Colon (tissue), 2 donors: ENCODE measurements at regions not wholly inside any gene's neighbourhood (a gene's known extent, or its start where the extent isn't known, plus 50 kb on each side); places are given as distances from the start of the nearest gene placed in this dataset.

Experiments used
- FAIRE-seq: peaks from 2 replicates; lab custom pipeline; 2012; peaks lifted over from hg19 to GRCh38; lab: Jason Lieb, UNC
- donor health status: control.
- donor health status: control.

DNA sequence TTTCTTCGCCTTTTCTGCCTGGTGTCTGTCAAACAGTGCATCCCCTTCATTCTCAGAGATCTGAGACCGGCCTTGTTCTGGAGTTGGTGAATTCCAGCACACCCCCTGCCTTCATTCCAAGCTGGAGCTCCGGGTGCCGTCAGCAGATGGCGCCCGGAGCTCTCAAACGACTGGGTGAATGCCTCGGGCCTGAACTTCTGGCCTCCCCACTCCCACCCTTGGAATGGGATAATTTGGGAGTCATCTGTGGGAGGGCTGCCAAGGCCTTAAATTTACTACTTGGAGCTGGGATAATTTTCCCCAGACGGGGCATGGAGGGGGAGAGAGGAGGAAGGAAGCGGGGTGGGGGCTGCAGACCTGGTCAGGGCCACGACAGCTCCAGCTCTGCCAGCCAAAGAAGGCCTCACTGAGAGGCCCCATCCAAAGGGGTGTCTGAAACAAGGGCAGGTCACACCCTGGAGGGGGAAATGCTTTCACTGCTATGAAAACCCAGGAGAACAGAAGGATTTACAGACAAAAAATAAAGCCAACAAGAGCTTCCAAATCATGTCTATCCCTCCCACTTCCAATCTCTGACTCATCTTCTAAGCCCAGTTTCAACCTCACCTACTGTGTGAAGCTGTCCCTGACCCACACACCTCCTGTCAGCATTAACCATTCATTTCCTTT lies 187.9 kb downstream of the OPA1 start:
- no peak for FAIRE-seq

- no peak for FAIRE-seq
These were observed 189.3 kb downstream of the OPA1 start for GRCh38 chr3:193782276-193782647.

DNA sequence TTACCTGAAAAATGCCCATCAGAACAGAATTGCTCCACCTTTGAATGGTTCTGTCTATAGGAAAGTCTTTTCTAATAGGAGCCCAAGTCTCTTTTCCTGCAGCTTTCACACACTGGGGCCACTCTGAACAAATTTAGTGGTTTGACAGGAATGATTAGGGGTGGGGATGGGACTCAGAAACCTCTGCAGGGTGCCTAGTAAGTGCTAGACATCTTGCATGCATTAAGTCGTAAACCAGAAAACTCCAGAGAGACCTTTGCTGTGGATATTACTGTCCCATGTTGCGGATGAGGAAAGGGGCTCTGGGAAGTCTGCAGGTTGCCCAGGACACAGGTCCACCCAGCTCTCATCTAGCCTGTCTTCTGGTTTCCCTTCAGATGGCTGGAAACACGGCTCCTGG lies 189.7 kb downstream of the OPA1 start:
- no peak for FAIRE-seq

GRCh38 chr3:193783166-193783896 lies 190.3 kb downstream of the OPA1 start:
- no peak for FAIRE-seq

- FAIRE-seq, result no peak
These were observed 191.8 kb downstream of the OPA1 start for GRCh38 chr3:193784822-193785221.

GRCh38 chr3:193787496-193787870 lies 194.5 kb downstream of the OPA1 start:
- no peak for FAIRE-seq

DNA sequence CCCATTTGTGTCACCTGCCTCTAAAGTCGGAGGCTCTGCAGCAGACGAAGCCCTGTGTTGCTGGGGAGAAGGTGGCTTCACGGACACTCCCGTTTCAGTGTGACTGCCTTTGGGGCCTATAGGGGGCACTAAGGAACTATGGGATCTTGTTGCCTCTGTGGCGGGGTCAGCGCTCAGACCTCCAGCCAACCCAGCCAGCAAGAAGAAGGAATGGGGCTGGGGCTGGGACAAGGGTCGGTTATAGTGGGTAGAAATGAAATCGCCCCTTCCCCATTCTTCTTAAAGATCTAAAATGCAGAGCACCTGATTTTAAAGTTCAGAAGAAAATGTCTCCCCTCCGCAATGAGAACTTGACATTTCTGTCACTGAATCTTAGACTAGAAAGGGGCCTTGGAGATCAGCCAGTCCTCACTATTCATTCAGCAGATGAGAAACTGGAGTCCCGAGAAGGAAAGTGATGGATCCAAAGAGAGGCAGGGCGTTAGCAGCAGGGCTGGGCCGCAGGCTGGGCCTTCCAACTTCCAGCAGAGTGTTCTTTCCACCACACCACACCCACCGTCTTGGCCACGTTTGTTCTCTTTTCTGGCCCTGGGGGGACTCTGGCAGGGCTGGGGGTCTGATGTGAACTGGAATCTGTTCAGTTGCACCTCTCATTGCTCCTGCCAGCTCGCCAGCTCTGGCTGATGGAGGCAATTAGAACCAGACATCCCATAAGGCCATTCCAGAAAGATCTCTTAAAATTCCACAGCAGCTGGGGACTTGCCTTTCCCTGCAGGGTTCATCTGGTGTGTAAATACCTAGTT lies 195.4 kb downstream of the OPA1 start:
- no peak for FAIRE-seq

DNA sequence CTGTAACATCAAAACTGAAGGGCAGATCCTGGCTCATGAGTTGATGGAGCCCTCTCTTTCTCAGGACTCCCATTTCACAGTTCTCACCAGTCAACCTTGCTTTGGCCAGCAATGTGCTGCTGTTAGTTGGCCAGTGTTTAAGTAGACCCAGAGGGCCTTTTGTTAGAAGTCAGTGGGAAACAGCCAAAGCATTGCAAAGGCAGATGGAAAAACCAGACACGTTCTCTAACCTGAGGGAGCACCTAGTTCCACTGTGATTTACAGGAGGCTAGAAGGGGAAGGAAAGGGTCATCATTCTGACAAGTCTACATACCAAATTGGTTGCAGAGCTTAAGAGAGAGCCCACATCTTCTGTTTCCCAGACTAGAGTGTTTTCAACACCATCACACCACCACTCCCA lies 196.4 kb downstream of the OPA1 start:
- no peak for FAIRE-seq

DNA sequence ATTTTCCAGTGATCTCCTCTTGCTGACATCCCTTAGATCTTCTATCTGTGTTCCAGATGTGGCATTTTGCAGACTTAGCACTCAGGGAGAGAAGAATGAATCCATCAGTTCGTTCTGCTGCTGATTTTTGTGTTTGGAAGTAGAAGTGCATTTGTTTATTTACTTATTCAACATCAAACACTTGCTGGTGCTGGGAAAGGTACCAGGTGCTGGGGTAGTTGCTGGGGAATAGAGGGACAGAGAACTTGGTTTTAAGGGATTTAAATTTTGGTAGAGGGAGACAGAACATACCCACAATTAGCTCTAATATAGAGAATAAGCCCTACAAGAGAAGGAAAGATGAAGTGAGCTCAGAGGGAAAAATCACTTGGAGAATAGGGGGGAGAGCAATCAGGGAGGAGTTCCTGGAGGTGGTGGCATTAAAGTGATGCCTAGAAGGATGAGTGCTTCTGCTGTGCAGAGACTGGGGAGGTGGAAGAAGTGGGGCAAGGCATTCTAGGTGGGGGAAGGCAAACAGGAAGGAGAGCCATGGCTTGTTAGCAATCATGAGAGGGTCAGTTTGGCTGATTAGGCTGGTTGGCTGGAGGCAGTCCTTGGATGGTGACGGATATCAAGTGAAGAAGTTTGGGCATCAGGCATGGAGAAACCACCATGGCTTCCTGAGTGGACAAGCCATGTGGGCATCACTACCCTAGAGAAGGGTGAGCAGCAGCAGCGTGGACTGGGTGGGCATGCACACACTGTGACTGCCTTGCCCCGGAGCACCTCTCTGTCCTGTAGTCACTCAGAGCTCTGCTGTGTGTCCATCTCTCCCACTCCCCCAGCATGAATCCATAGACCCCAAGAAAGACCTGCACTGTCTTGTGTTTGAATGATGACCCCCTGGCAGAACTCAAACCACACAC lies 197.3 kb downstream of the OPA1 start:
- FAIRE-seq, result no peak

DNA sequence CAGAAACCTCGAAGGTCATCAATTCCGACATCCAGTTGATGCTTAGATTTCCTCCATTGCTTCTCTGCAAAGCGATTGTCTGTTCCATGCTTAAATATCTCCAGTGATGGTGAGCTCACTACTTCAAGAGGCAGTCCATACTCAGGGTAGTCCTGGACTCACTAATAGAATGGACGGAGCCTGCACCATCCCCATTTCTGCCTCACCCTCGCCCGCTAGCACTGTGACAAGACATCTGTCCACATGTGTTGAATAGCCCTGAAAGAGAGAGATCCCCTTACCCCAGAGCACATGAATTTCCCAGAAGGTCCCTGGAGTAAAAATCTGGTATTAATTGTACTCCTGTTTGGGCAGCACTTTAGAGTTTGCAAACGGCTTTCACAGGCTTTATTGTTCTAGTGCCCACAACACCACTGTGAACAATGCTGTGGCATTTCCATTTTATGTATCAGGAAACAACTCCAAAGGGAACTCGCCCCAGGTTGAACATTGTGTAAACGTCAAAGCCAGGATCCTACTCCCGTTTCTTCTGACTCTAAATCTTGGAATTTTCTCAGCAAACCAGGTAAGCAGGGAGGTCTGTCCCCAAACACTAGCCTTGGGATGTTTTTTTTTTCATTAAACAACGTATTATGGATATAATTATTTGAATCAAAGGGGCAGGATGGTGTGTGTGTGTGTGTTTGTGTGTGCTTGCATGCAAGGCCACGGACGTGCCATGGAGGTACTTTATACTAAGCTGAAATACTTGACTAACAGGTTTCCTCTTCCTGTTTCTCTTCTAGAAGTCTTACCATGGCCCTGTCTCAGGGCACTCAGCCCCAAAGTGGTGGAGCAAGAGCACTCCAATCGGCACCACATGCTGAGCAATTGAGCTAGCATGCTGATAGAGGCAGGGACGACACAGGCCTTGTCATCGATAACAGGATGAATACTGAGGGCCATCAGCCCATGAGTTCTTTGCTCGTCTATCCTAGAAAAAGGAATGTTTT lies 198.3 kb downstream of the OPA1 start:
- no peak for FAIRE-seq

- FAIRE-seq, result no peak
These were observed 200.1 kb downstream of the OPA1 start for GRCh38 chr3:193793123-193793522.

DNA sequence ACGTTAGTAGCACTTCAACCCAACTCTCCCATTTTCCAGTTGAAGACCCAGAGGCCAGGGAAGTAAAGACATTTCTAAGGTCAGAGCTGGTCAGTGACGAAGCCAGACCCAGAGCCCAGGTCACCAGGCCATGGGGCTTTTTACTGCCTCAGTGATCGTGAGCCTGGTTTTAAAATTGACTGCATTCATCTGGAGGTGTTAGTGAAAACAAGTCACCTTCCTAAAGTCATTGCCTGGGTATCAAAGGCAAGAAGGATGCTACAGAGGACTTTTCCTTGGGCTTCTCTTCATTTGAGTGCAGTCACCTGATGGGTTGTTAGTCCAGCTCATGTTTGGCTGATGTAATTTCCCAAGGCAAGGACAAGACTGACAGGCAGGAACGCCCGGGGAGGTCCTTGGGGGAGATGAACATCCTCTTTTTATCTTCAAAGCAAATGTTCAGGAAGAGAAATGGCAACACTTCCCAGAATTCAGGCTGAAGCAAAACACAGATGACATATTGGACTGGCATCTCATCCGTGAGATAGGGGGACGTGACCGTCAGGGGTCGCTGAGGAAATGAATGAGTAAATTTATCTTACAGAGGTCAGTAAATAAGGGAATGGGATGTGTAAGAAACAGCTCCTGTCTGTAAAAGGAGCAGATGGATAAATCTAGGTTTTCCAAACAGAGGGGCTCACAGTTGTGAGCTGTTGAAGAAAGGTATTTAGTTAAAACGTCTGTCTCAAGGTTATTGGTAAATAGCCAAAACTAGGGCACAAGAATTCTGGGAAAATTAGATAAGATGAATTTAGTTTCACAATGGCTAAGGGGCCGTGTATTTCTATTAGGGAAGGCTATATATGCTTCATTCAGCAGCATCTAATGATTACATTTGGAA lies 201.2 kb downstream of the OPA1 start:
- FAIRE-seq, result no peak

DNA sequence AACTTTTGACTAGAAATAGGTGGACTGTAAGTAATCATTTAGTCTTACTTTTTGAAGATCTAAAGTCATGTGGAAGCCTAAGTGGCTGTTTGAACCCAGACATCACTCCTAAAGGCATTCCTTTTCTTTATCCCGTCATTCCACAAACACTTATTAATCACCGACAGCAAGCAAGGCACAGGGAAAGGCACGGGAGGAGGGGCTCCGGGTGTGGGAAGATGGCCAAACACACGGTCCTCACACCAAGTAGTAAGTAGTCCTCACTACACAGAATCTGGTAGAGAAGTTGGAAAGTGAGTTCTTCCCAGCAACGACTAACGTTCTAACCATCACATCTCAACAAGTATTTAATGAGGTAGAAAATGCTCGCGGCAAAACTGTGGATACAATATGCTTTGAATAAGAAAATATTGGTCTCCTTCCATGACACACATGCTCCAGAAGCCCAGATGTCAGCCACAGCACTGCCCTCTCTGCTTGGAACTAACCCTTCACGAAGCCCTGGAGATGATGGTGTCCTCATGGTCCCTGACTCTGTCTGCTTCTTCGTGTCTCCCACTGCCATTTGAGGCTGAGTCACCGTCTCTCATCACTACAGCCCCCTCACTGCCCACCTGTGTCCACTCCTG lies 202.2 kb downstream of the OPA1 start:
- FAIRE-seq, result no peak

DNA sequence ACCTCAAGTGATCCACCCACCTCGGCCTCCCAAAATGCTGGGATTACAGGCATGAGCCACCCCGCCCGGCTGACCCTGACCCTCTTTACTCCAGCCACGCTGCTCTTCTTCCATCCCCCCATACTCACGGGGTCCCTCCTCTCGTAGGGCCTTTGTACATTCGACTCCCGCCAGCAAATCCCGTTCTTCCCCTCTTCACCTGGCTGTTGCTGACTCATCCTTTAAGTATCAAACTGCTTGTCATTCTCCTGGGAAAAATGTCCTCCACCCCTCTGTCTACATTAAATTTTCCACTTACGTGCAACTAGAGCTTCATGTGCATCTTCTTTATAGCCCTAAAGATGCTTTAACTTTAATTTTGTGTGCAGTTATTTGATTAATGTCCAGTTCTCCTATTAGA lies 203.1 kb downstream of the OPA1 start:
- no peak for FAIRE-seq

DNA sequence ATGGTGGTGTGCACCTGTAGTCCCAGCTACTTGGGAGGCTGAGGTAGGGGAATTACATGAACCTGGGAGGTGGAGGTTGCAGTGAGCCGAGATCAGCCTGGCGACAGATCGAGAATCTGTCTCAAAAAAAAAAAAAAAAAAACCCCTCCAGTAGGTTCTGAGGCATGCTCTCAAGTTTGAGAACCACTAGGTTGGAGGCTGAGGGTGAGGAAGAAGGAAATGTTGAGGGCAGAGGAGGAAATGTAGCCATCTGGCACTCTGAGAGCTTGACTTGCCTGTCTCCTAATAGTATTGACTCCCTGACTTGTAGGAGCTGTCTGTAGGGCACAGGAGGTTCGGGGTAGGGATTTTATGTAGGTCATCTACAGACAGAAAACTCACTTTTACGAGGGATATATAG lies 204.6 kb downstream of the OPA1 start:
- no peak for FAIRE-seq

GRCh38 chr3:193798051-193798450 lies 205.0 kb downstream of the OPA1 start:
- FAIRE-seq, result no peak

DNA sequence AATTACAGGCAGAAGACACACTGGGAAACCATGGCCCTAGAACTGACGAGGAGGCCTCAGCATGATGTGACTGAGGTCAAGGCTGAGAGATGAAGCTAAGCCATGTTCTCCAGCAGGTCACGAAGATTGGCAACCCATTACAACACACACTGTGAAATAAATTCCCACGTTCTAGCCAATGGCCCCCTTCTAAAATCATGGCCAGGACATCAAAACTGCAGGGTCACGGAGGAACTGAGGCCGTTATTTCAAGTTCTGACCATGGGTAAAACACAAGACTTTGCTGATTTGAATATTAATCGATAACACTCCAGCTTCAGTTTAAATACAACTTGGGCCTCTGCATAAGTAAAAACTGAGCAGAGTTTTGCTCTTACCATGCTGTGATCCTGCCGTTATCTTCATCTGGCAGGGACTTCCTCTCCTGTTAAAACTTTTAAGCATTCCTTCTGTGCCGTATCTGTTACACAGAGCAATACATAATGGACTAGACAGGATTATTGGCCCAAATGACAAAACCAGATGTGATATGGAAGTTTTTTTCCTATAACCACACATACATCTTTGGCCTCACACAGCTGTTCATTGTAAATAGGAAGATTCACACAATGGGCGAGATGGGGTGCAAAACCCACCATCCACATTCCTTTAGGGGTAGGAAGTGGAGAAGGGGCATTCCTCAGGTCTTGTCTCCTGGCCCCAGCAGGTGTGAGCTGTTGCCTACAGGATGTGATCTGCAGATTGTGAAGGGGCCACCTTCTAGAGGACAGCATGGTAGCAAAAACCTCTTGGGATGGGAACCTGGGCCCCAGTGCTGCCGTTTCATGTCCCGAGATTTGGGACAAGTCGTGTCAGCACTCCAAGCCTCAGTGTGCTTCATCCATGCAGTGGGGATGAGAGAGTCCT lies 207.4 kb downstream of the OPA1 start:
- FAIRE-seq, result no peak

GRCh38 chr3:193801097-193801496 lies 208.1 kb downstream of the OPA1 start:
- FAIRE-seq, result no peak
